Trophoblast cell (in vitro differentiated cells and primary cell): ENCODE measurements at regions not wholly inside any gene's neighbourhood (a gene's known extent, or its start where the extent isn't known, plus 50 kb on each side); places are given as distances from the start of the nearest gene placed in this dataset.
"Not testable (repeated sequence)": the region's sequence is repeated elsewhere in the genome, so short reads cannot be mapped to it uniquely, and the experiment has no call there.

Source experiments
- DNase-seq, 2 donors: peaks; one replicate each; pipeline ENCODE4 v3.0.0-alpha.2; 2016
- H2AFZ ChIP-seq: 2 replicates; pipeline ENCODE4 v1.6.1; 2013; ENCODE audit warnings: low read length, moderate library complexity, mild to moderate bottlenecking; ENCODE audit not compliant: insufficient read depth, poor library complexity
- H2AK5ac ChIP-seq: 2 replicates; pipeline ENCODE4 v1.6.1; 2013; ENCODE audit warnings: mild to moderate bottlenecking, low read length
- H2BK120ac ChIP-seq: 2 replicates; pipeline ENCODE4 v1.6.1; 2013; ENCODE audit warnings: low read length, mild to moderate bottlenecking, moderate library complexity; ENCODE audit not compliant: insufficient read depth, poor library complexity
- H2BK12ac ChIP-seq: 2 replicates; pipeline ENCODE4 v1.6.1; 2013; ENCODE audit warnings: mild to moderate bottlenecking, low read length, moderate library complexity
- H2BK5ac ChIP-seq: 2 replicates; pipeline ENCODE4 v1.6.1; 2013; ENCODE audit warnings: low read length, low read depth, moderate library complexity, mild to moderate bottlenecking; ENCODE audit not compliant: poor library complexity
- H3K14ac ChIP-seq: 2 replicates; pipeline ENCODE4 v1.6.1; 2013; ENCODE audit warnings: mild to moderate bottlenecking, low read length
- H3K18ac ChIP-seq: 2 replicates; pipeline ENCODE4 v1.6.1; 2013; ENCODE audit warnings: mild to moderate bottlenecking, low read length
- H3K23ac ChIP-seq: 2 replicates; pipeline ENCODE4 v1.6.1; 2013; ENCODE audit warnings: low read length
- H3K27ac ChIP-seq: 2 replicates; pipeline ENCODE4 v1.5.1; 2013; ENCODE audit warnings: low read depth, mild to moderate bottlenecking, inconsistent platforms, low read length, moderate library complexity
- H3K27me3 ChIP-seq: 2 replicates; pipeline ENCODE4 v1.6.1; 2013; ENCODE audit warnings: inconsistent platforms, mild to moderate bottlenecking, low read length, moderate library complexity; ENCODE audit not compliant: insufficient read depth
- H3K36me3 ChIP-seq, 2 experiments: 1 replicate in 1 of 2; 2 replicates in 1 of 2; pipeline ENCODE4 v1.6.1; 2013; ENCODE audit warnings: low read length in 2 of 2, mild to moderate bottlenecking in 2 of 2, moderate library complexity in 1 of 2; ENCODE audit not compliant: insufficient read depth in 2 of 2, control insufficient read depth in 1 of 2
- H3K4ac ChIP-seq: 2 replicates; pipeline ENCODE4 v1.6.1; 2013; ENCODE audit warnings: low read depth, mild to moderate bottlenecking, low read length, moderate library complexity
- H3K4me1 ChIP-seq, 2 experiments: 1 replicate in 1 of 2; 2 replicates in 1 of 2; pipeline ENCODE4 v1.6.1; 2013; ENCODE audit warnings: low read length in 2 of 2, mild to moderate bottlenecking in 2 of 2, moderate library complexity in 1 of 2; ENCODE audit not compliant: insufficient read depth in 2 of 2, control insufficient read depth in 1 of 2
- H3K4me2 ChIP-seq: 2 replicates; pipeline ENCODE4 v1.6.1; 2013; ENCODE audit warnings: inconsistent platforms, mild to moderate bottlenecking, low read length, moderate library complexity
- H3K4me3 ChIP-seq: 2 replicates; pipeline ENCODE4 v1.5.1; 2013; ENCODE audit warnings: mild to moderate bottlenecking, low read depth, low read length, inconsistent platforms
- H3K79me1 ChIP-seq: one replicate; pipeline ENCODE4 v1.6.1; 2013; ENCODE audit warnings: low read length
- H3K79me2 ChIP-seq: 2 replicates; pipeline ENCODE4 v1.6.1; 2013; ENCODE audit warnings: low read length, mild to moderate bottlenecking; ENCODE audit not compliant: control insufficient read depth, insufficient read depth, poor library complexity
- H3K9ac ChIP-seq: 2 replicates; pipeline ENCODE4 v1.6.1; 2013; ENCODE audit warnings: mild to moderate bottlenecking, low read length
- H3K9me3 ChIP-seq: 2 replicates; pipeline ENCODE4 v1.6.1; 2013; ENCODE audit warnings: low read depth, mild to moderate bottlenecking, control low read depth, inconsistent platforms, low read length; ENCODE audit not compliant: insufficient read depth
- H4K12ac ChIP-seq: 2 replicates; pipeline ENCODE4 v1.6.1; 2013; ENCODE audit warnings: low read depth, mild to moderate bottlenecking, low read length, moderate library complexity
- H4K8ac ChIP-seq: 2 replicates; pipeline ENCODE4 v1.6.1; 2013; ENCODE audit warnings: low read depth, mild to moderate bottlenecking, low read length, moderate library complexity
- H4K91ac ChIP-seq: one replicate; pipeline ENCODE4 v1.6.1; 2013; ENCODE audit warnings: low read depth, mild to moderate bottlenecking, low read length, moderate library complexity
- WGBS: extraction: QIAGEN DNeasy Blood & Tissue Kit; methylation state at CpG from one replicate; pipeline ENCODE4 v1.1.7; 2013; ENCODE audit warnings: missing lambda C conversion rate; ENCODE audit not compliant: insufficient read length, insufficient coverage; ENCODE audit errors: extremely low coverage; 5-methylcytosine and 5-hydroxymethylcytosine counted together

DNA sequence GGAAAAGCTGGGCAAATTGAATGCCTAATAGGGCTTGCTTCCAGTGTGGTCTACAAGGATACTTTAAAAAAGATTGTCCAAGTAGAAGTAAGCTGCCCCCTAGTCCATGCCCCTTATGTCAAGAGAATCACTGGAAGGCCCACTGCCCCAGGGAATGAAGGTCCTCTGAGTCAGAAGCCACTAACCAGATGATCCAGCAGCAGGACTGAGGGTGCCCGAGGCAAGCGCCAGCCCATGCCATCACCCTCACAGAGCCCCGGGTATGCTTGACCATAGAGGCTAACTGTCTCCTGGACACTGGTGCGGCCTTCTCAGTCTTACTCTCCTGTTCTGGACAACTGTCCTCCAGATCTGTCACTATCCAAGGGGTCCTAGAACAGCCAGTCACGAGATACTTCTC is 201.2 kb downstream of the PYDC2 start:
- not testable (repeated sequence) for H3K23ac ChIP-seq, H2BK120ac ChIP-seq, H2BK12ac ChIP-seq, H3K9ac ChIP-seq, H3K4me1 ChIP-seq, H3K27ac ChIP-seq, H3K4ac ChIP-seq, H4K12ac ChIP-seq, H3K79me1 ChIP-seq, H4K91ac ChIP-seq, H3K4me3 ChIP-seq, H3K27me3 ChIP-seq, H2AFZ ChIP-seq, H2BK5ac ChIP-seq, H3K14ac ChIP-seq, H3K18ac ChIP-seq, H3K4me2 ChIP-seq, H2AK5ac ChIP-seq, H3K9me3 ChIP-seq, H3K79me2 ChIP-seq, H4K8ac ChIP-seq, H3K36me3 ChIP-seq, DNase-seq
- no CpG with 5 or more reads among the region's 5 CpGs for WGBS

- H3K4me1 ChIP-seq, result no peaks in the 10 kb centered on the region
- no CpG with 5 or more reads among the region's 3 CpGs for WGBS
- H3K4me2 ChIP-seq, result no peak overlapping the region
- no peak overlapping the region for H3K9ac ChIP-seq
- H3K79me2 ChIP-seq, result no peaks in the 10 kb centered on the region
- no peak overlapping the region for H2AFZ ChIP-seq
- H4K12ac ChIP-seq, result no peak overlapping the region
- H2BK12ac ChIP-seq, result no peak overlapping the region
- no peak overlapping the region for H3K14ac ChIP-seq
- no peak overlapping the region for H3K27ac ChIP-seq
- H4K91ac ChIP-seq, result no peak overlapping the region
- H3K79me1 ChIP-seq, result no peaks in the 10 kb centered on the region
- H4K8ac ChIP-seq, result no peak overlapping the region
- H2BK5ac ChIP-seq, result no peak overlapping the region
- H3K36me3 ChIP-seq, result no peaks in the 10 kb centered on the region
- DNase-seq, result no peak
- no peak overlapping the region for H2BK120ac ChIP-seq
- H3K18ac ChIP-seq, result no peak overlapping the region
- no peak overlapping the region for H3K4me3 ChIP-seq
- no peaks in the 10 kb centered on the region for H3K27me3 ChIP-seq
- H2AK5ac ChIP-seq, result no peak overlapping the region
- no peaks in the 10 kb centered on the region for H3K9me3 ChIP-seq
- no peak overlapping the region for H3K4ac ChIP-seq
- H3K23ac ChIP-seq, result no peak overlapping the region
Observed at GRCh38 chr3:191680989-191681597, 220.1 kb downstream of the PYDC2 start.

DNA sequence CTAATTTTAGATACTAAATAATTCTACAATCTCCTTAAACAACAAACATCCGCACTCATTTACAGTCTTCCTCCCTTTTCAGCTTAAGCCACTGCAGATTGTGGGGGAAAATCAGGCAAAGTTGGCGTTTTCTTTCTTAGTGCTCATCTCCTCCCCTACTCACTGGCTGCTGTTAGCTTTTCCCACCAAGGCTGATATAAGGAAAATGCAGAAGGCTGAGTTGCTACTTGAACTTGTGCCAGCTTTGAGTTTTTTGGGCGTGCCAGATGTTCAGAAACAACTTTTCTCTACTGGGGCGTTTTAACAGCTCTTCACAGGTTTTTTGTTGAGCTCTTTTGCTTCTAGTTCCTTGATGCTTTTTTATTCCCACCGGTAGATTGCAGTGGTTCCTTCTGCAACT is 222.0 kb downstream of the PYDC2 start:
- no CpG with 5 or more reads among the region's 5 CpGs for WGBS
- no peak overlapping the region for H3K4me3 ChIP-seq
- H2BK12ac ChIP-seq, result no peak overlapping the region
- no peak overlapping the region for H4K91ac ChIP-seq
- no peak overlapping the region for H4K8ac ChIP-seq
- H3K79me2 ChIP-seq, result no peaks in the 10 kb centered on the region
- DNase-seq, result no peak
- no peak overlapping the region for H2BK120ac ChIP-seq
- H3K4me2 ChIP-seq, result no peak overlapping the region
- H3K14ac ChIP-seq, result no peak overlapping the region
- no peak overlapping the region for H2AK5ac ChIP-seq
- no peaks in the 10 kb centered on the region for H3K4me1 ChIP-seq
- H2AFZ ChIP-seq, result no peak overlapping the region
- H3K27me3 ChIP-seq, result no peaks in the 10 kb centered on the region
- H3K79me1 ChIP-seq, result no peaks in the 10 kb centered on the region
- no peak overlapping the region for H2BK5ac ChIP-seq
- H3K27ac ChIP-seq, result no peak overlapping the region
- no peaks in the 10 kb centered on the region for H3K9me3 ChIP-seq
- H3K9ac ChIP-seq, result no peak overlapping the region
- H4K12ac ChIP-seq, result no peak overlapping the region
- no peak overlapping the region for H3K4ac ChIP-seq
- H3K36me3 ChIP-seq, result no peaks in the 10 kb centered on the region
- H3K18ac ChIP-seq, result no peak overlapping the region
- H3K23ac ChIP-seq, result no peak overlapping the region

- H3K79me1 ChIP-seq, result no peaks in the 10 kb centered on the region
- H3K23ac ChIP-seq, result no peak overlapping the region
- H3K27me3 ChIP-seq, result no peaks in the 10 kb centered on the region
- DNase-seq, result no peak
- H2AK5ac ChIP-seq, result no peak overlapping the region
- H3K18ac ChIP-seq, result no peak overlapping the region
- no peak overlapping the region for H2BK120ac ChIP-seq
- H3K14ac ChIP-seq, result no peak overlapping the region
- H4K12ac ChIP-seq, result no peak overlapping the region
- H2AFZ ChIP-seq, result no peak overlapping the region
- no peak overlapping the region for H2BK12ac ChIP-seq
- H3K27ac ChIP-seq, result no peak overlapping the region
- H2BK5ac ChIP-seq, result no peak overlapping the region
- no peak overlapping the region for H3K4ac ChIP-seq
- H3K4me3 ChIP-seq, result no peak overlapping the region
- H3K9ac ChIP-seq, result no peak overlapping the region
- H4K91ac ChIP-seq, result no peak overlapping the region
- no peaks in the 10 kb centered on the region for H3K79me2 ChIP-seq
- H4K8ac ChIP-seq, result no peak overlapping the region
- no peak overlapping the region for H3K4me2 ChIP-seq
- H3K36me3 ChIP-seq, result no peaks in the 10 kb centered on the region
- peaks cover 0 to 3% of the 10 kb centered on the region in 2 experiments for H3K4me1 ChIP-seq
- H3K9me3 ChIP-seq, result no peaks in the 10 kb centered on the region
Observed at GRCh38 chr3:191686626-191687025, 225.7 kb downstream of the PYDC2 start.
